ENCODE measurements at regions not wholly inside any gene's neighbourhood (a gene's known extent, or its start where the extent isn't known, plus 50 kb on each side); places are given as distances from the start of the nearest gene placed in this dataset.

DNA sequence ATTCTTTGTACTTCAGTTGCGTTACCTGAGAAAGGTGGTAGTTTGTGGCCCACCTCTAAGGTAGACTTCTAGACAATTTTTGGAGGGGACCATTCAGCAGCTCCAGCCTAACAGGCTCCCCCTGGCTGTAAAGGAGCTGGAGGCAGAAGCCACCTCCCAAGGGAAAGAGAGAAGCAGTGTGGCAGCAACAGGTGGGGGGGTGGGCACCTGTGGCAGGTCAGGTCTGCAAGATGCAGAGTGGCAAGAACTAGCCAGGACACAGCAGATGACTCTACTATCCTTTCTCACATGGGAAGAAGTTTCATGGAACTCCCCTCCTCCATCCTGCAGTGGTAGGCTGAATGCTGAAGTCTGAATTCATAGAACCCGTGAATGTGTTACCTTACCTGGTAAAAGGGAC is 148.3 kb upstream of the DTNBP1 start:
- CTCF ChIA-PET, result no interaction called here
- TF ChIP-seq, protein P1, sequence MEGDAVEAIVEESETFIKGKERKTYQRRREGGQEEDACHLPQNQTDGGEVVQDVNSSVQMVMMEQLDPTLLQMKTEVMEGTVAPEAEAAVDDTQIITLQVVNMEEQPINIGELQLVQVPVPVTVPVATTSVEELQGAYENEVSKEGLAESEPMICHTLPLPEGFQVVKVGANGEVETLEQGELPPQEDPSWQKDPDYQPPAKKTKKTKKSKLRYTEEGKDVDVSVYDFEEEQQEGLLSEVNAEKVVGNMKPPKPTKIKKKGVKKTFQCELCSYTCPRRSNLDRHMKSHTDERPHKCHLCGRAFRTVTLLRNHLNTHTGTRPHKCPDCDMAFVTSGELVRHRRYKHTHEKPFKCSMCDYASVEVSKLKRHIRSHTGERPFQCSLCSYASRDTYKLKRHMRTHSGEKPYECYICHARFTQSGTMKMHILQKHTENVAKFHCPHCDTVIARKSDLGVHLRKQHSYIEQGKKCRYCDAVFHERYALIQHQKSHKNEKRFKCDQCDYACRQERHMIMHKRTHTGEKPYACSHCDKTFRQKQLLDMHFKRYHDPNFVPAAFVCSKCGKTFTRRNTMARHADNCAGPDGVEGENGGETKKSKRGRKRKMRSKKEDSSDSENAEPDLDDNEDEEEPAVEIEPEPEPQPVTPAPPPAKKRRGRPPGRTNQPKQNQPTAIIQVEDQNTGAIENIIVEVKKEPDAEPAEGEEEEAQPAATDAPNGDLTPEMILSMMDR (IDR thresholded peaks at IDR 0.05; ENCODE audit: insufficient read depth, low read length, missing control alignments), result no peak
- POLR2A ChIA-PET, result no interaction called here
- DNase-seq (ENCODE audit: low read depth, low spot score), result no peak
- H3K4me3 ChIP-seq (ENCODE audit: low read depth, low read length), result no peak overlapping the region

DNA sequence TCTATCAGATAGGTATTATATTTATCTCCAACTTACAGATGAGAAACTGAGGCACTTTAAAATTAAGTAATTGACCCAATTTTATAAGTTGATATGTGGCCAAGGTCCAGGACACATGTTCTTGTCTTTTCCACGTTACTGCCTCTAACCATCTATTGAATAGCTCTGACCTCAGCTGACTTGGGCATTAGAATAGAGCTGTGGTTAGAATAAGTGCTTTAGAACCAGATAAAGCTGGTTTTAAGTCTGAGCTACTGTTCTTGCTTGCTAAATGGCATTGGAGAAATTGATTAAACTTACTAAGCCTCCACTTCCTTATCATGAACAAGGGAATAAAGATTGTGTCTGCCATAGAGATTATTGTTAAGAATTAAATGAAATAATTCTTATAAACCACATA is 147.8 kb upstream of the DTNBP1 start:
- H3K4me3 ChIP-seq (ENCODE audit: low read depth, low read length), result no peak overlapping the region
- ChIA-PET POLR2A (no interaction called here), CTCF (no interaction called here)
- DNase-seq (ENCODE audit: low read depth, low spot score), result no peak
- TF ChIP-seq, protein P1 (IDR thresholded peaks at IDR 0.05; ENCODE audit: insufficient read depth, low read length, missing control alignments), result no peak

DNA sequence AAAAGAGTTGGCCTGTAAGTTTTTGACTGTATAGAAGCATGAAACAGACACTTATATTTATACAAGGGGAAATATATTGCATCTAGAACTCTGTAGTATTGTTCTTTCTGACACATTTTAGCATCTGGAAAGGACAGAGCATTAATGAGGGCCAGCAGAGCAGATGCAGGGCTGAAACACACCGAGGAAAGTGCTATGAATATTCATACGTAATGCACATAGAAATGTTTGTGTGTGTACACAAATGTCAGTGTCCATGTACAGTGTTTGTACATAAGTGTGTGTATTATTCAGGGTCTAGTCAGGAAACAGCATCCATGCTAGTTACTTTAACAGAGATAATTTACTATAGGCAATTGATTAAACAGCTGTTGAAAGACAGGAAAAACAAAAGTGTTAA is 146.5 kb upstream of the DTNBP1 start:
- no peak for DNase-seq (ENCODE audit: low read depth, low spot score)
- CTCF ChIA-PET, result no interaction called here
- POLR2A ChIA-PET, result no interaction called here
- no peak overlapping the region for H3K4me3 ChIP-seq (ENCODE audit: low read depth, low read length)
- TF ChIP-seq, protein P1 (IDR thresholded peaks at IDR 0.05; ENCODE audit: insufficient read depth, low read length, missing control alignments), result no peak

DNA sequence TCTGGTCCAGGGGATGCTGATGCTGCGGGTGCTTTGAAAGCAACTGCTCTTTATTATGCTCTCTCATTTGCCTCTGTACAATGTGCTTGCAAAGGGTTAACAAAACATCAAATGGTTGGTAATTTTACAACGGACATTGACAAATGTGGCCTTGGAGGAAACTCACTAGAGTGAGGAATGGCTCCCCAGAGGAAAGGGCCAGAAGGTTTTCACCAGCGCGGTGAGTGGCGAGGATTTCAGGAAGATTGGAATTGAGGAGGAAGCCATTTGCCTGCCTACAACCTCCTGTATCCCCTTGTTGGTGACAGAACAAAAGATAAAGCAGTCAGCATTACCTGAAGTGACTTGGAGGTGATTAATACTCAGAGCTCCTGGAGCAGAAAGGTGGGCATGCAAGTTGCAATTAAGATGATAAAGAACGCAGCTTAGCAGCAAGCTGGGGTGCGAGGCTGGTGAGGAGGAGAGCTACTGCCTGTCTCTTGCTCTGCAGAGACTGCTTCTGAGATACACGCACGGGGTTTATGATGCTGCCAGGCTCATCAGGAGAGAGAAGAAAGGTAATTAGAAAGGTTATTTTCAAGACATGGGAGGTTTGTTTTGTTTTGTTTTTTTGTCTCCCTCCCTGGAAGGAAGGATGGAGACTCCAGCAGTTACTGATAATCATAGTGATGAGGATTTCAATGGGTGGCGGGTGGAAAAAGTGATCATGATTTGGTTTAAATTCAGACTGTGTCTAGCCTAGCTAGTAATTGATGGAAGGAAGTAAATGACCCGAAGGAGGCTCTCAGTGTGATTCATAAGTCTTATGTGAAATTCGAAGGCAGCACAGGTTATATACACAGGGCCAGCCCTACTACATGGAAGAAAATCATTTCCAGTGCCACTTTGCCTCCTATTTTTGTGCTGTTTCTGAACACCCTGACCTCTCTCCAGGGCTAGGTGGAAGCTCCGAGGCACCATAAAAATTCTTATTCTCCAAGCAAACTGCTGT is 141.6 kb upstream of the DTNBP1 start:
- ChIA-PET POLR2A (no interaction called here), CTCF (no interaction called here)
- DNase-seq (ENCODE audit: low read depth, low spot score), result no peak
- no peak overlapping the region for H3K4me3 ChIP-seq (ENCODE audit: low read depth, low read length)
- TF ChIP-seq, protein P1 (IDR thresholded peaks at IDR 0.05; ENCODE audit: insufficient read depth, low read length, missing control alignments), result no peak

DNA sequence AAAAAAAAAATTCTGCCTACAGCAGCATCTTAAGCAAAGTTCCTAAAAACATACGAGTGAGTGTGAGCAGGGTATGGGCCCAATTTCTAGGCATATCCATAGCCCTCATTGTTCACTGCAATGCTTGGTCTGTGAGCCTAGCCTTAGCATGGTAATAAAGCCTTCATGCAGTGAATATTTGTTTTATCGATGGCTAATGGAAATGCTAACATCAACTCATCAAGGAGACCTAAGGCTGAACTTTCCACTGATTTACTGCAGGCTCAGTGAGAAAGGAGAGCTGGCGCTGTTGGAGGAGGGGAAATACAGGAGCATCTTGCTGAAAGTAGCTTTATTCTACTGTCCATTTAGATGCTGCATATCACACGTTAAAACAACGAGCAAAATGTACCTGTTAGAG is 139.6 kb upstream of the DTNBP1 start:
- POLR2A ChIA-PET, result no interaction called here
- no peak overlapping the region for H3K4me3 ChIP-seq (ENCODE audit: low read depth, low read length)
- CTCF ChIA-PET, result no interaction called here
- TF ChIP-seq, protein P1 (IDR thresholded peaks at IDR 0.05; ENCODE audit: insufficient read depth, low read length, missing control alignments), result no peak
- DNase-seq (ENCODE audit: low read depth, low spot score), result no peak

DNA sequence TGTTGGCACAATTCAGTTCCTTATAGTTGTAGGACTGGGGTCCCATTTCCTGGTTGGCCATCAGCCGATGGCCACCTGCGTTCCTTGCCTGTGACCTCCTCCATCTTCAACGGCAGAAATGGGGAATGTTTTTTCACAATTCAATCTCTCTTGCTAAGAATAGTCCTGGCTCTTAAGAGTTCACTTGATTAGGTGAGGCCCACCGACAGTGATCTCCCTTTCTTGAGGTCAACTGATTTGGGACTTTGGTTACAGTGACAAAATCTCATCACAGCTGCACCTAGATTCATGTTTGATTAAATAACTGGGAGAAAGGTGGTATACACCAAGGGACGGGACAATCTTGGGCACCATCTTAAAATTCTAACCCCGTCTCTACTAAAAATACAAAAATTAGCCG is 139.1 kb upstream of the DTNBP1 start:
- POLR2A ChIA-PET, result no interaction called here
- CTCF ChIA-PET, result no interaction called here
- no peak for DNase-seq (ENCODE audit: low read depth, low spot score)
- TF ChIP-seq, protein P1 (IDR thresholded peaks at IDR 0.05; ENCODE audit: insufficient read depth, low read length, missing control alignments), result no peak
- no peak overlapping the region for H3K4me3 ChIP-seq (ENCODE audit: low read depth, low read length)

Measured in AG04449 (cell line).